ENCODE measurements at regions not wholly inside any gene's neighbourhood (a gene's known extent, or its start where the extent isn't known, plus 50 kb on each side); places are given as distances from the start of the nearest gene placed in this dataset.
"Not testable (repeated sequence)": the region's sequence is repeated elsewhere in the genome, so short reads cannot be mapped to it uniquely, and the experiment has no call there.

- TF ChIP-seq CTCF, POLR2A, EP300 (IDR thresholded peaks at IDR 0.05): not testable (repeated sequence)
Measured at GRCh38 chr7:55675589-55675988, 103.3 kb upstream of the VOPP1 start.
